ENCODE measurements at regions not wholly inside any gene's neighbourhood (a gene's known extent, or its start where the extent isn't known, plus 50 kb on each side); places are given as distances from the start of the nearest gene placed in this dataset.

DNA sequence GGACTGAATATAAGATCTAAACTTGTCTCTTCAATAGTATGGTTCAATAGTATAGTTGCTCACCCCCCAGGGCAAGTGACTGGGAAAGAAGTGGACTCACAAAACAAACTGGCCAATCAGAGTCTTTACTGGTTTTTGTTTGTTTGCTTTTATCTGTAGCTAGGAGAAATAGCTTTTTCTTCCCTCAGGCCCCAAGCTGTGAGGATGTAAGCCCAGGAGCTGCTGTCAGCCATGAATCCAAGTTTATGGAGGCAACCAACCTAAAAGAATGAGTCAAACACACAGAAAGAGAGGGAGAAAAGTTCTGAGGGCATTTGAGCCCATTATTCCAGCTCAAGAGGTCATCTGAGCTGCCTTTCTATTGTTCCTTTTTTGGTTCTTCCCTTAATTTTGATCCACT lies 375.3 kb downstream of the BCAT1 start:
- TF ChIP-seq, protein P1, sequence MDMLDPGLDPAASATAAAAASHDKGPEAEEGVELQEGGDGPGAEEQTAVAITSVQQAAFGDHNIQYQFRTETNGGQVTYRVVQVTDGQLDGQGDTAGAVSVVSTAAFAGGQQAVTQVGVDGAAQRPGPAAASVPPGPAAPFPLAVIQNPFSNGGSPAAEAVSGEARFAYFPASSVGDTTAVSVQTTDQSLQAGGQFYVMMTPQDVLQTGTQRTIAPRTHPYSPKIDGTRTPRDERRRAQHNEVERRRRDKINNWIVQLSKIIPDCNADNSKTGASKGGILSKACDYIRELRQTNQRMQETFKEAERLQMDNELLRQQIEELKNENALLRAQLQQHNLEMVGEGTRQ (CRISPR knock-in tag; IDR thresholded peaks at IDR 0.05): no peak
- no peak for TF ChIP-seq ZNF263 (CRISPR knock-in tag; IDR thresholded peaks at IDR 0.05; ENCODE audit: low read depth)
- TF ChIP-seq ETV6 (CRISPR knock-in tag; IDR thresholded peaks at IDR 0.05): no peak
- TF ChIP-seq CTCF (IDR thresholded peaks at IDR 0.05): no peak
- no peak for TF ChIP-seq SP1 (CRISPR knock-in tag; conservative IDR thresholded peaks at IDR 0.05)
- TF ChIP-seq SMAD4 (CRISPR knock-in tag; IDR thresholded peaks at IDR 0.05): no peak
- TF ChIP-seq, protein P2, sequence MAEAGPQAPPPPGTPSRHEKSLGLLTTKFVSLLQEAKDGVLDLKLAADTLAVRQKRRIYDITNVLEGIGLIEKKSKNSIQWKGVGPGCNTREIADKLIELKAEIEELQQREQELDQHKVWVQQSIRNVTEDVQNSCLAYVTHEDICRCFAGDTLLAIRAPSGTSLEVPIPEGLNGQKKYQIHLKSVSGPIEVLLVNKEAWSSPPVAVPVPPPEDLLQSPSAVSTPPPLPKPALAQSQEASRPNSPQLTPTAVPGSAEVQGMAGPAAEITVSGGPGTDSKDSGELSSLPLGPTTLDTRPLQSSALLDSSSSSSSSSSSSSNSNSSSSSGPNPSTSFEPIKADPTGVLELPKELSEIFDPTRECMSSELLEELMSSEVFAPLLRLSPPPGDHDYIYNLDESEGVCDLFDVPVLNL (CRISPR knock-in tag; IDR thresholded peaks at IDR 0.05; ENCODE audit: borderline replicate concordance, low read depth): no peak

Data from WTC11 (cell line).